ENCODE measurements at regions not wholly inside any gene's neighbourhood (a gene's known extent, or its start where the extent isn't known, plus 50 kb on each side); places are given as distances from the start of the nearest gene placed in this dataset.

GRCh38 chr2:155830351-155830750, 502.2 kb downstream of the NR4A2 start:
- TF ChIP-seq, protein P1, sequence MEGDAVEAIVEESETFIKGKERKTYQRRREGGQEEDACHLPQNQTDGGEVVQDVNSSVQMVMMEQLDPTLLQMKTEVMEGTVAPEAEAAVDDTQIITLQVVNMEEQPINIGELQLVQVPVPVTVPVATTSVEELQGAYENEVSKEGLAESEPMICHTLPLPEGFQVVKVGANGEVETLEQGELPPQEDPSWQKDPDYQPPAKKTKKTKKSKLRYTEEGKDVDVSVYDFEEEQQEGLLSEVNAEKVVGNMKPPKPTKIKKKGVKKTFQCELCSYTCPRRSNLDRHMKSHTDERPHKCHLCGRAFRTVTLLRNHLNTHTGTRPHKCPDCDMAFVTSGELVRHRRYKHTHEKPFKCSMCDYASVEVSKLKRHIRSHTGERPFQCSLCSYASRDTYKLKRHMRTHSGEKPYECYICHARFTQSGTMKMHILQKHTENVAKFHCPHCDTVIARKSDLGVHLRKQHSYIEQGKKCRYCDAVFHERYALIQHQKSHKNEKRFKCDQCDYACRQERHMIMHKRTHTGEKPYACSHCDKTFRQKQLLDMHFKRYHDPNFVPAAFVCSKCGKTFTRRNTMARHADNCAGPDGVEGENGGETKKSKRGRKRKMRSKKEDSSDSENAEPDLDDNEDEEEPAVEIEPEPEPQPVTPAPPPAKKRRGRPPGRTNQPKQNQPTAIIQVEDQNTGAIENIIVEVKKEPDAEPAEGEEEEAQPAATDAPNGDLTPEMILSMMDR (IDR thresholded peaks at IDR 0.05; ENCODE audit: extremely low read depth in 1 of 2, insufficient read depth in 1 of 2, low read depth in 1 of 2, low read length in 2 of 2) = no peak
- no peak for TF ChIP-seq POLR2AphosphoS5 (IDR thresholded peaks at IDR 0.05; ENCODE audit: insufficient read depth, low read depth, low read length)
